WTC11 (cell line): ENCODE measurements at regions not wholly inside any gene's neighbourhood (a gene's known extent, or its start where the extent isn't known, plus 50 kb on each side); places are given as distances from the start of the nearest gene placed in this dataset.

Experiments
- ATAC-seq: fragments of 200-7000 bp; cut with Tn5 transposase; 2 replicates; pipeline ENCODE4 v1.10.0; 2021; ENCODE audit warnings: mild to moderate bottlenecking, moderate library complexity
- CTCF ChIA-PET: fragments of 300-600 bp; sonication (Branson Sonifier 250); formaldehyde crosslinking; loops from one replicate; lab custom pipeline; 2021; ENCODE audit warnings: antibody characterized with exemption; lab: Charles Lee
- POLR2A ChIA-PET: fragments of 350-600 bp; sonication (Branson Sonifier 250); formaldehyde crosslinking; loops from one replicate; lab custom pipeline; 2021; ENCODE audit warnings: antibody characterized with exemption; lab: Charles Lee
- DNase-seq: peaks from one replicate; pipeline ENCODE4 v3.0.0; 2021; ENCODE audit warnings: low spot score
- H3K27ac Mint-ChIP-seq: 2 replicates; pipeline ENCODE4 v1.8.0; 2021; ENCODE audit warnings: mixed read lengths
- H3K27me3 Mint-ChIP-seq: 2 replicates; pipeline ENCODE4 v1.8.0; 2021; ENCODE audit warnings: low read depth, mild to moderate bottlenecking, moderate library complexity, mixed read lengths
- H3K36me3 Mint-ChIP-seq: 2 replicates; pipeline ENCODE4 v1.8.0; 2021; ENCODE audit warnings: mixed read lengths
- H3K4me1 Mint-ChIP-seq: 2 replicates; pipeline ENCODE4 v1.8.0; 2022; ENCODE audit warnings: mixed read lengths
- H3K4me3 Mint-ChIP-seq: 2 replicates; pipeline ENCODE4 v1.8.0; 2021; ENCODE audit warnings: mild to moderate bottlenecking, moderate library complexity, mixed read lengths
- H3K9me3 Mint-ChIP-seq: 2 replicates; pipeline ENCODE4 v1.8.0; 2021; ENCODE audit warnings: mixed read lengths
- ATF3 ChIP-seq: sonication (generic); formaldehyde crosslinking; conservative IDR thresholded peaks from 2 replicates; pipeline ENCODE4 v1.8.1; 2022; ENCODE audit warnings: mild to moderate bottlenecking, missing genetic modification reagents
- ATF6 ChIP-seq: sonication (generic); formaldehyde crosslinking; IDR thresholded peaks from 2 replicates; pipeline ENCODE4 v1.8.1; 2023; ENCODE audit warnings: mild to moderate bottlenecking, missing genetic modification reagents
- ELF4 ChIP-seq: sonication (generic); formaldehyde crosslinking; IDR thresholded peaks from 2 replicates; pipeline ENCODE4 v1.8.1; 2022; ENCODE audit warnings: low read depth, mild to moderate bottlenecking, moderate library complexity, missing genetic modification reagents
- GTF2I ChIP-seq: fragments of 250-450 bp; sonication (Bioruptor Pico); conservative IDR thresholded peaks from 2 replicates; pipeline ENCODE4 v1.4.0; 2021; ENCODE audit warnings: mild to moderate bottlenecking
- IRF1 ChIP-seq: sonication (generic); formaldehyde crosslinking; IDR thresholded peaks from 2 replicates; pipeline ENCODE4 v1.8.0; 2023; ENCODE audit warnings: missing genetic modification reagents
- JAZF1 ChIP-seq: fragments of 250-450 bp; sonication (Bioruptor Pico); IDR thresholded peaks from 2 replicates; pipeline ENCODE4 v1.9.0; 2021; ENCODE audit warnings: moderate library complexity, mild to moderate bottlenecking, inconsistent platforms
- JUN ChIP-seq: sonication (generic); formaldehyde crosslinking; IDR thresholded peaks from 2 replicates; pipeline ENCODE4 v1.8.0; 2023; ENCODE audit warnings: mild to moderate bottlenecking, missing genetic modification reagents
- MLX ChIP-seq: sonication (generic); formaldehyde crosslinking; IDR thresholded peaks from 2 replicates; pipeline ENCODE4 v1.8.1; 2023; ENCODE audit warnings: mild to moderate bottlenecking, missing genetic modification reagents, moderate library complexity
- MYBL2 ChIP-seq: sonication (generic); formaldehyde crosslinking; IDR thresholded peaks from 2 replicates; pipeline ENCODE4 v1.8.1; 2023; ENCODE audit warnings: mild to moderate bottlenecking, moderate library complexity, missing genetic modification reagents
- NR1H2 ChIP-seq: sonication (generic); formaldehyde crosslinking; IDR thresholded peaks from 2 replicates; pipeline ENCODE4 v1.9.0; 2021; ENCODE audit warnings: mild to moderate bottlenecking, moderate library complexity, missing genetic modification reagents
- PRDM15 ChIP-seq: sonication (generic); formaldehyde crosslinking; IDR thresholded peaks from 2 replicates; pipeline ENCODE4 v1.8.0; 2022; ENCODE audit warnings: missing genetic modification reagents
- TEAD4 ChIP-seq: sonication (generic); formaldehyde crosslinking; IDR thresholded peaks from 2 replicates; pipeline ENCODE4 v1.8.0; 2022; ENCODE audit warnings: mild to moderate bottlenecking, missing genetic modification reagents
- ZNF138 ChIP-seq: sonication (generic); formaldehyde crosslinking; conservative IDR thresholded peaks from 2 replicates; pipeline ENCODE4 v1.8.1; 2022; ENCODE audit warnings: mild to moderate bottlenecking, moderate library complexity, missing genetic modification reagents
- ZNF281 ChIP-seq: sonication (generic); formaldehyde crosslinking; IDR thresholded peaks from 2 replicates; pipeline ENCODE4 v1.8.0; 2023; ENCODE audit warnings: mild to moderate bottlenecking, missing genetic modification reagents
- ZNF512 ChIP-seq: sonication (generic); formaldehyde crosslinking; IDR thresholded peaks from 2 replicates; pipeline ENCODE4 v1.8.1; 2022; ENCODE audit warnings: missing genetic modification reagents, borderline replicate concordance
- ZNF532 ChIP-seq: fragments of 250-450 bp; sonication (Bioruptor Pico); IDR thresholded peaks from 2 replicates; pipeline ENCODE4 v1.9.0; 2021; ENCODE audit warnings: mild to moderate bottlenecking, borderline replicate concordance
- ZNF671 ChIP-seq: fragments of 250-450 bp; sonication (Bioruptor Pico); IDR thresholded peaks from 2 replicates; pipeline ENCODE4 v1.8.0; 2021; ENCODE audit warnings: mild to moderate bottlenecking

GRCh38 chr5:89292487-89292886 is 409.5 kb upstream of the MEF2C start:
- ATAC-seq (no peak), DNase-seq (no peak)
- H3K27ac Mint-ChIP-seq: no peak overlapping the region
- H3K27me3 Mint-ChIP-seq: no peaks in the 10 kb centered on the region
- CTCF ChIA-PET: no interaction called here
- H3K4me3 Mint-ChIP-seq: no peak overlapping the region
- POLR2A ChIA-PET: no interaction called here
- no peaks in the 10 kb centered on the region for H3K9me3 Mint-ChIP-seq
- H3K4me1 Mint-ChIP-seq: peaks cover 6% of the 10 kb centered on the region; the same call in 1 of the 2 replicates
- no peaks in the 10 kb centered on the region for H3K36me3 Mint-ChIP-seq
- TF ChIP-seq ZNF512: no peak
- no peak for TF ChIP-seq ZNF532 (CRISPR knock-in tag)
- no peak for TF ChIP-seq JUN (CRISPR knock-in tag)
- TF ChIP-seq ATF6 (CRISPR knock-in tag): no peak
- TF ChIP-seq MLX (CRISPR knock-in tag): no peak

- ATAC-seq (no peak), DNase-seq (no peak)
- POLR2A ChIA-PET: no interaction called here
- no peaks in the 10 kb centered on the region for H3K9me3 Mint-ChIP-seq
- CTCF ChIA-PET: no interaction called here
- no peaks in the 10 kb centered on the region for H3K27me3 Mint-ChIP-seq
- no peaks in the 10 kb centered on the region for H3K36me3 Mint-ChIP-seq
- no peak overlapping the region for H3K27ac Mint-ChIP-seq
- H3K4me3 Mint-ChIP-seq: no peak overlapping the region
- H3K4me1 Mint-ChIP-seq: peaks cover 6% of the 10 kb centered on the region; the same call in 1 of the 2 replicates
- TF ChIP-seq ZNF281 (CRISPR knock-in tag) (no peak), GTF2I (no peak), TEAD4 (CRISPR knock-in tag) (no peak), NR1H2 (CRISPR knock-in tag) (no peak), PRDM15 (CRISPR knock-in tag) (no peak), ZNF671 (no peak), JAZF1 (CRISPR knock-in tag) (no peak), ZNF138 (CRISPR knock-in tag) (no peak), ELF4 (CRISPR knock-in tag) (no peak), ATF3 (no peak), IRF1 (no peak), MYBL2 (CRISPR knock-in tag) (no peak)
Measured at GRCh38 chr5:89289604-89290003, 406.6 kb upstream of the MEF2C start.
